GM23248 (cell line): ENCODE measurements at regions not wholly inside any gene's neighbourhood (a gene's known extent, or its start where the extent isn't known, plus 50 kb on each side); places are given as distances from the start of the nearest gene placed in this dataset.

Experiments
- DNase-seq: peaks from one replicate; pipeline ENCODE4 v3.0.0-alpha.2; 2015
- H2AFZ ChIP-seq: fragments of 200-600 bp; sonication (generic); 2 replicates; pipeline ENCODE4 v1.6.1; 2016; ENCODE audit warnings: antibody characterized with exemption
- H3F3A ChIP-seq: fragments of 200-600 bp; sonication (generic); 2 replicates; pipeline ENCODE4 v1.6.1; 2016; ENCODE audit warnings: mild to moderate bottlenecking, antibody characterized with exemption, mixed run types; ENCODE audit not compliant: insufficient read depth
- H3K27ac ChIP-seq: fragments of 200-600 bp; sonication (generic); 2 replicates; pipeline ENCODE4 v1.5.1; 2016; ENCODE audit warnings: mild to moderate bottlenecking
- H3K27me3 ChIP-seq: fragments of 200-600 bp; sonication (generic); replicated peaks from 2 replicates; pipeline ENCODE4 v1.6.1; 2016; ENCODE audit warnings: mild to moderate bottlenecking; ENCODE audit not compliant: insufficient read depth
- H3K36me3 ChIP-seq: fragments of 200-600 bp; sonication (generic); 2 replicates; pipeline ENCODE4 v1.6.1; 2016; ENCODE audit warnings: low read depth, mild to moderate bottlenecking
- H3K4me1 ChIP-seq: fragments of 200-600 bp; sonication (generic); 2 replicates; pipeline ENCODE4 v1.6.1; 2016; ENCODE audit warnings: mild to moderate bottlenecking; ENCODE audit not compliant: insufficient read depth
- H3K4me2 ChIP-seq: fragments of 200-600 bp; sonication (generic); one replicate; pipeline ENCODE4 v1.6.1; 2016; ENCODE audit warnings: mild to moderate bottlenecking; ENCODE audit not compliant: unreplicated experiment
- H3K4me3 ChIP-seq: fragments of 200-600 bp; sonication (generic); 2 replicates; pipeline ENCODE4 v1.5.1; 2016; ENCODE audit warnings: mild to moderate bottlenecking
- H3K79me2 ChIP-seq: fragments of 200-600 bp; sonication (generic); 2 replicates; pipeline ENCODE4 v1.6.1; 2016; ENCODE audit warnings: mild to moderate bottlenecking; ENCODE audit not compliant: insufficient read depth
- H3K9ac ChIP-seq: fragments of 200-600 bp; sonication (generic); 2 replicates; pipeline ENCODE4 v1.6.1; 2016; ENCODE audit warnings: mild to moderate bottlenecking
- H3K9me2 ChIP-seq: fragments of 200-600 bp; sonication (generic); 2 replicates; pipeline ENCODE4 v1.6.1; 2016; ENCODE audit warnings: mixed run types, mild to moderate bottlenecking, moderate library complexity; ENCODE audit not compliant: insufficient read depth
- H3K9me3 ChIP-seq: fragments of 200-600 bp; sonication (generic); one replicate; pipeline ENCODE4 v1.6.1; 2017; ENCODE audit warnings: low read depth
- H4K20me1 ChIP-seq: fragments of 200-600 bp; sonication (generic); 2 replicates; pipeline ENCODE4 v1.6.0; 2016; ENCODE audit not compliant: insufficient read depth
- EZH2 ChIP-seq: fragments of 200-600 bp; sonication (generic); IDR thresholded peaks from 2 replicates; pipeline ENCODE4 v1.6.1; 2018; ENCODE audit warnings: antibody characterized with exemption, mild to moderate bottlenecking; ENCODE audit not compliant: insufficient read depth, poor library complexity, severe bottlenecking
- EZH2phosphoT487 ChIP-seq: fragments of 200-600 bp; sonication (generic); IDR thresholded peaks from 2 replicates; pipeline ENCODE4 v1.6.1; 2018; ENCODE audit warnings: antibody characterized with exemption, moderate library complexity, mild to moderate bottlenecking, low read depth; ENCODE audit not compliant: insufficient read depth
- WGBS, 2 experiments: methylation state at CpG; one replicate each; pipeline ENCODE4 v1.1.6; 2015 to 2017; ENCODE audit warnings: low lambda C conversion rate in 2 of 2, low coverage in 1 of 2; ENCODE audit errors: missing lambda C conversion rate in 2 of 2; 5-methylcytosine and 5-hydroxymethylcytosine counted together
- in situ Hi-C: fragments of 300-500 bp; cut with MboI; formaldehyde crosslinking; loops from 2 replicates; pipeline ENCODE4 v1.15.0; 2020

- H4K20me1 ChIP-seq, result no peaks in the 10 kb centered on the region
These were observed 132.2 kb upstream of the UST start for GRCh38 chr6:148614602-148615001.

GRCh38 chr6:148616841-148617240, 130.0 kb upstream of the UST start:
- Histone ChIP-seq H3K4me1 (peaks cover 5% of the 10 kb centered on the region), H3K79me2 (no peaks in the 10 kb centered on the region), H3K4me2 (no peak overlapping the region), H4K20me1 (no peaks in the 10 kb centered on the region), H3K27ac (no peak overlapping the region), H3K27me3 (no peaks in the 10 kb centered on the region), H2AFZ (no peak overlapping the region), H3F3A (peaks cover 5% of the 10 kb centered on the region), H3K4me3 (no peak overlapping the region), H3K36me3 (no peaks in the 10 kb centered on the region), H3K9me3 (no peaks in the 10 kb centered on the region), H3K9me2 (no peaks in the 10 kb centered on the region), H3K9ac (no peak overlapping the region)
- WGBS, 2 experiments, result 16 to 27% methylated on average over 3 of the region's 3 CpGs
- in situ Hi-C loops, result no loop called here
- peak; percentile 61 for DNase-seq
- TF ChIP-seq EZH2phosphoT487 (no peak), EZH2 (no peak)

More at GRCh38 chr6:148614602-148615001, 132.2 kb upstream of the UST start:
- WGBS, 2 experiments, result 72 to 75% methylated on average over 3 of the region's 3 CpGs
- no peaks in the 10 kb centered on the region for H3K27me3 ChIP-seq
- H3K79me2 ChIP-seq, result no peaks in the 10 kb centered on the region
- H3K9me2 ChIP-seq, result no peaks in the 10 kb centered on the region
- no peaks in the 10 kb centered on the region for H3K36me3 ChIP-seq
- no peaks in the 10 kb centered on the region for H3K9me3 ChIP-seq
- DNase-seq, result no peak
- H3K4me1 ChIP-seq, result peaks cover 20% of the 10 kb centered on the region
- H3K4me3 ChIP-seq, result no peak overlapping the region
- TF ChIP-seq EZH2phosphoT487 (no peak), EZH2 (no peak)
- H3K4me2 ChIP-seq, result no peak overlapping the region
- no peak overlapping the region for H2AFZ ChIP-seq
- H3K27ac ChIP-seq, result no peak overlapping the region
- in situ Hi-C loops, result no loop called here
- peaks cover 20% of the 10 kb centered on the region for H3F3A ChIP-seq
- H3K9ac ChIP-seq, result no peak overlapping the region

GRCh38 chr6:148617530-148617929, 129.3 kb upstream of the UST start:
- Histone ChIP-seq H3K27me3 (no peaks in the 10 kb centered on the region), H3K4me1 (no peaks in the 10 kb centered on the region), H3K9ac (no peak overlapping the region), H3K4me3 (no peak overlapping the region), H2AFZ (no peak overlapping the region), H3K36me3 (no peaks in the 10 kb centered on the region), H3K9me3 (no peaks in the 10 kb centered on the region), H3F3A (no peaks in the 10 kb centered on the region), H4K20me1 (no peaks in the 10 kb centered on the region), H3K27ac (no peak overlapping the region), H3K79me2 (no peaks in the 10 kb centered on the region), H3K4me2 (no peak overlapping the region), H3K9me2 (no peaks in the 10 kb centered on the region)
- no peak for TF ChIP-seq EZH2
- DNase-seq, result peak; percentile 41
- in situ Hi-C loops, result no loop called here
- WGBS, 2 experiments, result 88 to 91% methylated on average over 4 of the region's 4 CpGs

GRCh38 chr6:148619891-148620290, 126.9 kb upstream of the UST start:
- H3K9me3 ChIP-seq, result no peaks in the 10 kb centered on the region
- WGBS, 2 experiments, result 86 to 95% methylated on average over 1 of the region's 1 CpG
- no peak for DNase-seq
- in situ Hi-C loops, result no loop called here
- no peak overlapping the region for H3K9ac ChIP-seq
- no peak overlapping the region for H3K27ac ChIP-seq
- H3K4me3 ChIP-seq, result no peak overlapping the region
- H3K4me2 ChIP-seq, result no peak overlapping the region
- H3K36me3 ChIP-seq, result no peaks in the 10 kb centered on the region
- TF ChIP-seq EZH2 (no peak), EZH2phosphoT487 (no peak)
- peaks cover 4% of the 10 kb centered on the region; the same call in 1 of the 2 replicates for H3F3A ChIP-seq
- H3K79me2 ChIP-seq, result no peaks in the 10 kb centered on the region
- H4K20me1 ChIP-seq, result no peaks in the 10 kb centered on the region
- H3K4me1 ChIP-seq, result peaks cover 7% of the 10 kb centered on the region
- H2AFZ ChIP-seq, result no peak overlapping the region
- H3K9me2 ChIP-seq, result no peaks in the 10 kb centered on the region
- no peaks in the 10 kb centered on the region for H3K27me3 ChIP-seq
